K562 (cell line): ENCODE measurements at regions not wholly inside any gene's neighbourhood (a gene's known extent, or its start where the extent isn't known, plus 50 kb on each side); places are given as distances from the start of the nearest gene placed in this dataset.
A peak's percentile ranks its signal among the peaks of the same experiment; 100 is the strongest.

Experiments
- KDM1A ChIP-seq, 2 experiments: fragments of 450-650 bp; IDR thresholded peaks; 2 replicates each; pipeline ENCODE4 v1.6.1; 2016; ENCODE audit warnings: mild to moderate bottlenecking in 2 of 2
- NFYB ChIP-seq: IDR thresholded peaks from 2 replicates; pipeline ENCODE4 v1.6.1; 2011; ENCODE audit warnings: mild to moderate bottlenecking, moderate library complexity; ENCODE audit not compliant: insufficient read length; ENCODE audit errors: extremely low read depth
- NR2C1 ChIP-seq, 2 experiments: fragments of 450-650 bp; IDR thresholded peaks; 2 replicates each; pipeline ENCODE4 v1.6.1; 2017; ENCODE audit warnings: mild to moderate bottlenecking in 2 of 2, antibody characterized with exemption in 1 of 2, inconsistent platforms in 1 of 2, missing compliant biosample characterization in 1 of 2, missing genetic modification characterization in 1 of 2
- ZNF445 ChIP-seq: fragments of 250-450 bp; sonication (Bioruptor Pico); IDR thresholded peaks from 2 replicates; pipeline ENCODE4 v1.4.0; 2020; ENCODE audit warnings: low read depth, mild to moderate bottlenecking, moderate library complexity
- TF ChIP-seq, protein P1 (sequence below), 3 experiments: IDR thresholded peaks in 2 of 3; conservative IDR thresholded peaks in 1 of 3; 2 replicates each; pipeline ENCODE4 v1.5.1; 2011 to 2012; ENCODE audit warnings: low read length in 3 of 3, mild to moderate bottlenecking in 3 of 3, control low read depth in 2 of 3, improper control_type of control experiment in 1 of 3, inconsistent platforms in 1 of 3, low read depth in 1 of 3, mixed read lengths in 1 of 3, moderate library complexity in 1 of 3; ENCODE audit not compliant: insufficient read depth in 2 of 3

DNA sequence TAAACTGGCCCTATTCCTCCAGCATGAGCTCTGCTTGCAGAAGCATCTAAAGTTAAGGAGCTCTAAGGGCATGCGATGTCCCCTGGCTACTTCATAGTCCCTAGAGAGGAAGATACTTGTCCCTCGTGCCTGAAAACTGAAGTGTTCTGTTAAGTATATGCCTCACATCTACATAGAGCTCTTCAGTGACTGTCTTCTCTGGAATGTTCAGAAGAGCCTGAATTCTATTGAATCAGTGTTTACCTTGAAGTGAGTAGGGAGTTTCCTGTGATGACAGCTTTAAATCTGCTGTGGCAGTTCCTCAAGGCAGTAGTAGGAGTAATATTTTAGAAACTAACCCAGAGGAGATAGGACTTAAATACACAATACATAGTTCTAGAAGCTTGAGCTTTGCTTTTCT, 111.2 kb downstream of the ZNF518B start:
- no peak for TF ChIP-seq NR2C1 (IDR thresholded peaks at IDR 0.05)
- TF ChIP-seq NR2C1 (tag; IDR thresholded peaks at IDR 0.05): no peak
- TF ChIP-seq, protein P1, sequence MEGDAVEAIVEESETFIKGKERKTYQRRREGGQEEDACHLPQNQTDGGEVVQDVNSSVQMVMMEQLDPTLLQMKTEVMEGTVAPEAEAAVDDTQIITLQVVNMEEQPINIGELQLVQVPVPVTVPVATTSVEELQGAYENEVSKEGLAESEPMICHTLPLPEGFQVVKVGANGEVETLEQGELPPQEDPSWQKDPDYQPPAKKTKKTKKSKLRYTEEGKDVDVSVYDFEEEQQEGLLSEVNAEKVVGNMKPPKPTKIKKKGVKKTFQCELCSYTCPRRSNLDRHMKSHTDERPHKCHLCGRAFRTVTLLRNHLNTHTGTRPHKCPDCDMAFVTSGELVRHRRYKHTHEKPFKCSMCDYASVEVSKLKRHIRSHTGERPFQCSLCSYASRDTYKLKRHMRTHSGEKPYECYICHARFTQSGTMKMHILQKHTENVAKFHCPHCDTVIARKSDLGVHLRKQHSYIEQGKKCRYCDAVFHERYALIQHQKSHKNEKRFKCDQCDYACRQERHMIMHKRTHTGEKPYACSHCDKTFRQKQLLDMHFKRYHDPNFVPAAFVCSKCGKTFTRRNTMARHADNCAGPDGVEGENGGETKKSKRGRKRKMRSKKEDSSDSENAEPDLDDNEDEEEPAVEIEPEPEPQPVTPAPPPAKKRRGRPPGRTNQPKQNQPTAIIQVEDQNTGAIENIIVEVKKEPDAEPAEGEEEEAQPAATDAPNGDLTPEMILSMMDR (IDR thresholded peaks at IDR 0.05 in 2 of 3, conservative IDR thresholded peaks at IDR 0.05 in 1 of 3; ENCODE audit: insufficient read depth in 2 of 3, low read depth in 1 of 3, low read length in 3 of 3): no peak
- no peak for TF ChIP-seq ZNF445 (CRISPR knock-in tag)
- peak; percentile 60 to 76 for TF ChIP-seq KDM1A (IDR thresholded peaks at IDR 0.05)
- TF ChIP-seq NFYB: no peak
